GM19468 (cell line): ENCODE measurements at regions not wholly inside any gene's neighbourhood (a gene's known extent, or its start where the extent isn't known, plus 50 kb on each side); places are given as distances from the start of the nearest gene placed in this dataset.
"Not testable (repeated sequence)": the region's sequence is repeated elsewhere in the genome, so short reads cannot be mapped to it uniquely, and the experiment has no call there.

Source experiments
- ATAC-seq: cut with Tn5 transposase; IDR thresholded peaks from one replicate; pipeline ENCODE4 v1.9.1; 2021; ENCODE audit warnings: mild to moderate bottlenecking, moderate library complexity, moderate number of reproducible peaks; ENCODE audit not compliant: unreplicated experiment; ENCODE audit errors: extremely low read depth

GRCh38 chr1:55825461-55825860 lies 610.3 kb upstream of the USP24 start:
- no peak for ATAC-seq

GRCh38 chr1:55824251-55824640 lies 609.1 kb upstream of the USP24 start:
- ATAC-seq: no peak

DNA sequence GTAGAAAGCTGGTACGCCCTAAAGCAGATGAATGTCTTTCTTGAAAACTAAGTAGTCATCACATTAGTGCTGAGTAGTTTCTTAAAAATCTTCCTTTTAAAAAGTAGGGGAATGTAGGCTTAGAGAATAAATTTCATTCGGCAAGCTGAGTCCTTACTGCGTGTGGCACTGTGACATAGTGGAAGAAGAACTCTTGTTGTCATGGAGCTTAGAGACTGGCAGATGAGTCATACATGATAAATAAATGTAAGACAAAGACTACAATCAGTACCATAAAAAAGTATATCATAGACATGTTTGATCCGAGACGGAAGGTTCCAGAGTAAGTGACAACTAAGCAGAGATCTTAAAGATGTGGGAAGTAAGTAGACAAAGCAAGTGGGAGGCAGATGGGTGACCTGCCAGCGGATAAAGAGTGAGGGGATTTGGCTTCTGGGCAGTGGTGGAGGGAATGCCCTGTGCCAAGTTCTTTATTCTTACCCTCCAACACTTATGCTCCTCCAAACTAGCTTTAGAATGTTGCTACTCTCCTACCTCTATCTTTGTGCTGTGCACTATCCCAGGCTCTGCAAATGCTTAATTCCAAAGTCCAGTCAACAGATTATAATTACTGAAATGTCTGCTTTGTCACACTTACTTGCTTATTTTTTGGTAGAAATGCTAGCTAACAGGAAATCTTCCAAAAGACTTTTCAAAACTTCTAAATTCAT lies 608.5 kb upstream of the USP24 start:
- ATAC-seq: no peak

GRCh38 chr1:55822891-55823290 lies 607.7 kb upstream of the USP24 start:
- ATAC-seq: no peak

DNA sequence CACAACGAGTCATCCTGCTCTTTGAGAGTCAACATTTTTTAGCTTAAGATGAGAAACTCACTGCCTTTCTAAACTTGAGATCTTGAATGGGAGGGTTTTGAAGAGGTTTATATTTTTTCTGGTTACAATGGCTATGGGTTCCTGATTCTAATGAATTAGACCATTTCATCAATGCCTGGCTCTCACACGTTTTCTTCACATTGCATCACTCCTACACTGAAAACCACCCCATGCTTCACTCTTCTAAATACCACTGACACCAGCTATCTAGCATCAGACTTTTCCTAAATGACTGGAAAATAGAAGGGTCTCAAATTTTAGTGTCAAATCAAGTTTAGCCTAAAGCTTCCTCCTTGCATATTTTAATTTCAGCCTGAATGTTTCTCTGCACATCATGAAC lies 606.1 kb upstream of the USP24 start:
- ATAC-seq: no peak

GRCh38 chr1:55820501-55820900 lies 605.3 kb upstream of the USP24 start:
- no peak for ATAC-seq

GRCh38 chr1:55819011-55819410 lies 603.8 kb upstream of the USP24 start:
- ATAC-seq: no peak

- ATAC-seq: no peak
Measured at GRCh38 chr1:55816456-55817426, 601.6 kb upstream of the USP24 start.

DNA sequence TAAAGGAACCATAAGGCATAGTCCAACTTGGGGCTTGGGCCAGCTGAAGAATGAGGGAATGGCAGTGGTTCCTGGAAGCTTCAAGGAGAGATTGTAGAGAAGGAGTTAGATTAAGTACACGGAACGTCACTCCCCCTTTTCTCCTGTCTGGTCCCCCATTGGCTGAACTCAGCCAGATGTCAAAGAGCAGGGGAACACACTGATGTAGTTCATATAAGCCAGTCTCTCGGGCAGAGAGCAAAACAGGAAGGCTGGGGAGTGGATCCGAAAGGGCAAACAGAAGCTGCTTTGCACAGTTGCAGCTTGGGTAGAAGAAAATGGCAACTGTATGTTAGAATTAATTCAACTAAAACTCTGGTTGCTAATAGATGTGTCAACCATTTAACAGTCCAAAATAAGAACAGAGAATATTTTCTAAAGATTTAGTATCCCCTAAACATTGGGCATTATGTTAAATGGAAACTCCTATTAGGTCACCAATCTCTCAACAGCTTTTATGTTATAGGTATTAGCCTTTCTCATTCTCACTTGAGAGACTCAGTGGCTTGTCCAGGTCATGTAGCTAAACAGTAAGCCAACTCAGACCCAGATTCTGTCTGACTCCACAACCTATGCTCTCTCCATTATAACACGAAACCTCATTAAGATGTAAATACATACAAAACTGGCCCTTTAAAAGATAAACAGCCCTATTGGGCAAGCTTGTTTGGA lies 600.7 kb upstream of the USP24 start:
- ATAC-seq: no peak

DNA sequence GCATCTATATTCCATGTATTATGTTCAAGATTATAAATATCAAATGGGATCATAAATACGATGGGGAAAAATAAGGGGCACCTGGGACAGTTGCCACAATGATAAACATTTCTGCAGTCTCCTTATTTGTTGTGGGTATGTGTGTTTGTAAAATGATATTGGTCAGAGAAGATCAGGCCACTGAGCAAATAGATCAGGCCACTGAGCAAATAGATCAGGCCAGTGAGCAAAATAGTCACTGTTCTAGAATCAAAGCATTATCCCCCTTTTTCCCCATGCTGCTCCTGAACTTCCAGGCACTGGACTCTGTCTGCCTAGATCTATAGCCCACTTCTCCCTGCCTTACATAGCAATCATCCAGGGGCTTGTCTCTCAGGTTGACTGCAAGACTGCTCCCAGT lies 599.8 kb upstream of the USP24 start:
- no peak for ATAC-seq

DNA sequence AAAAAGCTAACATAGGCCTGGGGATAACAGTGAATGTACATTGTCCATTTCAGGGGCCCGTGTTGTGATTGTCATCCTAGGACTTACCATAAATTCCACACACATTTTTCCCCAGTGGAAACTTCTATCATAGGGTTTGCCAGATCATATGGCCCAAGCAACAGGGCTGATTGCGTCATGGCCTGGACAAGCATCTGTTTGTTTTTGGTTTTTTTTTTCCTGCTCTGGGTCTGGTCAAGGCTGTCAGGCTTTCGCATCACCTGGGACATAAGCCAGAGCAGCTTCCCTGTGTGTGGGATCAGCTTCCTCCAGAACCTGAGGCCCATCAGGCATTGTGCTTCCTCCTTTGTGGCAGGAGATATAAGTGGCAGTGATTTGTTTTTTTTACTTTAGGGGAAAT lies 598.5 kb upstream of the USP24 start:
- no peak for ATAC-seq

- ATAC-seq: no peak
Measured at GRCh38 chr1:55812281-55812680, 597.1 kb upstream of the USP24 start.

DNA sequence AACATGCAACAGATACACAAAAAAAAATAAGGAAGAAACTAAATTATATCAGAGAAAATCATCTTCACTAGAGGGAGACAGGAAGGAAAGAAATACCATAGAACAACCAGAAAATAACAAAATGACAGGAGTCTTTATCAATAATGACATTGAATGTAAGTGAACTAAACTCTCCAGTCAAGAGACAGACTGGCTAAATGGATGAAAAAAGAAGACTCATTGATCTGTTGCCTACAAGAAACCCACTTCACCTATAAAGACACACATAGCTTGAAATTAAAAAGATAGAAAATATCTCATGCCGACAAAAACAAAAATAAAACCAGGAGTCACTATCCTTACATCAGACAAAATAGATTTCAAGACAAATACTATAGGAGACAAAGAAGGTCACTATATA lies 593.1 kb upstream of the USP24 start:
- no peak for ATAC-seq

GRCh38 chr1:55803429-55803828 lies 588.3 kb upstream of the USP24 start:
- ATAC-seq: no peak

DNA sequence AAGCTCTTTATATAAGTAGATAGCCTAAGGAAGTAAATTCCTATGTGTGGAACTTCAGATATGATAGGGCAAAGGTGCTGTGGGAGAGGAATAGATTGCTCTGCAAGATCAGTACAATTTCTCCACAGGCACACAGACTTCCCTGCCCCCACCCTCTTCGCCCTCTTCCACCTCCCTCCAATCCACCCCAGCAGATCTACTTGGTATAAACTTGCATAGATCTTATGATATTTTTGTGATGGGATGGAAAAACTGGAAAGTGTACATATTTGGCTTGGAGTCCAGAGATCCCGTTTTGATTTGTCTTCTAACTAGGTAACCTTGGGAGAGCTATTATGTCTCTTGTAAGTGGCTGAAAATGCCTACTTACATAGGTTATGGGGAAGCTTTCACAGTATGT lies 586.3 kb upstream of the USP24 start:
- no peak for ATAC-seq

DNA sequence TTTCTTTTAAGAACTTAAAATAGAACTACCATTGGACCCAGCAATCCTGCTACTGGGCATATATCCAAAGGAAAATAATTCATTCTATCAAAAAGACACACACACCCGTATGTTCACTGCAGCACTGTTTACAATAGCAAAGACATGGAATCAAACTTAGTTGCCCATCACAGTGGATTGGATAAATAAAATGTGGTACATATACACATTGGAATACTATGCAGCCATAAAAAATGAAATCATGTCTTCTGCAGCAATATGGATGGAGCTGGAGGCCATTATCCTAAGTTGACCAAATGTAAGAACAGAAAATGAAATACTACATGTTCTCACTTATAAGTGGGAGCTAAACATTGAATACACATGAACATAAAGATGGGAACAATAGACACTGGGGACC lies 585.3 kb upstream of the USP24 start:
- ATAC-seq: no peak

DNA sequence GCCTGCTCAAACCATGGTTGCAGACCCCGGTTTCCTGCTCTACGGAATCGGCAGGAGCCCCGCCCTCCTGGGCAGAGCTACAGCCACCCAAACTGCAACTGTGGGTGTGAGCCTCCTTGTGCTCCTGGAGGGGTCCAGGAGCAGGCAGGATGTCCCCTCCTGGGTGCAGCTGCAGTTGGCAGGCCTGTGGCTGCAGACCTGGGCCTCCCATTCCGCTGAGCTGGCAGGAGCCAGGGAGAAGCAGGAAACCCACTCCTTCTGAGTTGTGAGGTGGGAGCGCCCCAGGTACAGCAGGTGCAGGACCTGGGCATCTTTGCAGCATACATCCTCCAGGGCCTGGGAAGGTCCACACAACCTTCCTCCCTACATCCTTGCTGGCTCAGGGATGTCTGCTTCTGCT lies 578.7 kb upstream of the USP24 start:
- ATAC-seq: no peak

GRCh38 chr1:55792870-55793269 lies 577.7 kb upstream of the USP24 start:
- ATAC-seq: no peak

GRCh38 chr1:55789466-55789865 lies 574.3 kb upstream of the USP24 start:
- no peak for ATAC-seq

- no peak for ATAC-seq
Measured at GRCh38 chr1:55786396-55786795, 571.2 kb upstream of the USP24 start.

DNA sequence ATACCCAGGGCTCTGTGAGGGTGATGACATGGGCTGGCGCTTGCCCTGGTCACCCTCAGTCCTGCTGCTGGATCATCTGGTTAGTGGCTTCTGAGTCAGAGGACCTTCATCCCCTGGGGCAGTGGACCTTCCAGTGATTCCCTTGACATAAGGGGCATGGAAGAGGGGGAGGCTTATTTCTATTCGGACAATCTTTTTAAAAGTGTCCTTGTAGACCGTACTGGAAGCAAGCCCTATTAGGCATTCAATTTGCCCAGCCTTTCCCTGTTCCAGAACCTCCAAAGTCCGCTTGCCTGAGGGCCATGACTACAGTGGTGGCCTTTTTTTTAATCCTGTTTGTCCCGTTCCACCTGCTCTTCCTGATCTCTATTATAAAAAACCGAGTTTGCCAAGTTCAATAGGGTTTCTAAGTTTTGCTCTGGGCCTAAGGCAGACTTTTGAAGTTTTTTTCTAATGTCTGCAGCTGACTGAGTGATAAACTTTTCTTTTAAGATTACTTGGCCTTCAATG lies 569.8 kb upstream of the USP24 start:
- ATAC-seq: not testable (repeated sequence)
